HG03521 (cell line): ENCODE measurements at regions not wholly inside any gene's neighbourhood (a gene's known extent, or its start where the extent isn't known, plus 50 kb on each side); places are given as distances from the start of the nearest gene placed in this dataset.
"Not testable (repeated sequence)": the region's sequence is repeated elsewhere in the genome, so short reads cannot be mapped to it uniquely, and the experiment has no call there.

Experiments used
- ATAC-seq: cut with Tn5 transposase; IDR thresholded peaks from one replicate; pipeline ENCODE4 v1.9.1; 2021; ENCODE audit warnings: mild to moderate bottlenecking, moderate library complexity; ENCODE audit not compliant: unreplicated experiment

GRCh38 chr13:58329746-58330145 is 698.2 kb downstream of the PCDH17 start:
- no peak for ATAC-seq

GRCh38 chr13:58340895-58341294 is 709.4 kb downstream of the PCDH17 start:
- no peak for ATAC-seq

GRCh38 chr13:58341318-58341717 is 709.8 kb downstream of the PCDH17 start:
- no peak for ATAC-seq

- no peak for ATAC-seq
Observed at GRCh38 chr13:58343076-58343475, 711.5 kb downstream of the PCDH17 start.

- ATAC-seq: not testable (repeated sequence)
Observed at GRCh38 chr13:58352100-58352499, 720.6 kb downstream of the PCDH17 start.

- no peak for ATAC-seq
Observed at GRCh38 chr13:58369936-58370335, 738.4 kb downstream of the PCDH17 start.

GRCh38 chr13:58376349-58376748 is 744.8 kb downstream of the PCDH17 start:
- no peak for ATAC-seq

GRCh38 chr13:58376775-58377174 is 745.2 kb downstream of the PCDH17 start:
- ATAC-seq: no peak

- ATAC-seq: no peak
Observed at GRCh38 chr13:58379221-58379620, 747.7 kb downstream of the PCDH17 start.

GRCh38 chr13:58385336-58385735 is 753.8 kb downstream of the PCDH17 start:
- ATAC-seq: not testable (repeated sequence)

GRCh38 chr13:58397596-58398387 is 766.2 kb downstream of the PCDH17 start:
- ATAC-seq: no peak

GRCh38 chr13:58399263-58399662 is 767.7 kb downstream of the PCDH17 start:
- no peak for ATAC-seq

- ATAC-seq: no peak
Observed at GRCh38 chr13:58406545-58406944, 775.0 kb downstream of the PCDH17 start.

GRCh38 chr13:58429917-58430316 is 798.4 kb downstream of the PCDH17 start:
- ATAC-seq: no peak

- no peak for ATAC-seq
Observed at GRCh38 chr13:58434943-58435342, 803.4 kb downstream of the PCDH17 start.

GRCh38 chr13:58437427-58437826 is 805.9 kb downstream of the PCDH17 start:
- no peak for ATAC-seq

- no peak for ATAC-seq
Observed at GRCh38 chr13:58446979-58447378, 815.4 kb downstream of the PCDH17 start.

- ATAC-seq: no peak
Observed at GRCh38 chr13:58452123-58452623, 820.6 kb downstream of the PCDH17 start.

GRCh38 chr13:58455094-58455493 is 823.5 kb downstream of the PCDH17 start:
- ATAC-seq: no peak

- no peak for ATAC-seq
Observed at GRCh38 chr13:58461217-58461616, 829.7 kb downstream of the PCDH17 start.

- ATAC-seq: no peak
Observed at GRCh38 chr13:58463841-58464240, 832.3 kb downstream of the PCDH17 start.

GRCh38 chr13:58467176-58467575 is 835.6 kb downstream of the PCDH17 start:
- ATAC-seq: no peak

GRCh38 chr13:58472483-58472882 is 840.9 kb downstream of the PCDH17 start:
- ATAC-seq: no peak
